PC-3 (cell line): ENCODE measurements at regions not wholly inside any gene's neighbourhood (a gene's known extent, or its start where the extent isn't known, plus 50 kb on each side); places are given as distances from the start of the nearest gene placed in this dataset.

Source experiments
- EZH2 ChIP-seq: fragments of 300-600 bp; sonication (generic); IDR thresholded peaks from one replicate; pipeline ENCODE4 v1.6.1; 2017; ENCODE audit warnings: antibody characterized with exemption, mild to moderate bottlenecking, low read length; ENCODE audit not compliant: unreplicated experiment
- EZH2phosphoT487 ChIP-seq: fragments of 300-600 bp; sonication (generic); IDR thresholded peaks from 2 replicates; pipeline ENCODE4 v1.6.1; 2018; ENCODE audit warnings: mild to moderate bottlenecking, antibody characterized with exemption, low read length, borderline replicate concordance
- TF ChIP-seq, protein P1 (sequence below): fragments of 300-600 bp; sonication (generic); conservative IDR thresholded peaks from 2 replicates; pipeline ENCODE4 v1.5.1; 2017; ENCODE audit warnings: antibody characterized with exemption, low read depth, mild to moderate bottlenecking, low read length

DNA sequence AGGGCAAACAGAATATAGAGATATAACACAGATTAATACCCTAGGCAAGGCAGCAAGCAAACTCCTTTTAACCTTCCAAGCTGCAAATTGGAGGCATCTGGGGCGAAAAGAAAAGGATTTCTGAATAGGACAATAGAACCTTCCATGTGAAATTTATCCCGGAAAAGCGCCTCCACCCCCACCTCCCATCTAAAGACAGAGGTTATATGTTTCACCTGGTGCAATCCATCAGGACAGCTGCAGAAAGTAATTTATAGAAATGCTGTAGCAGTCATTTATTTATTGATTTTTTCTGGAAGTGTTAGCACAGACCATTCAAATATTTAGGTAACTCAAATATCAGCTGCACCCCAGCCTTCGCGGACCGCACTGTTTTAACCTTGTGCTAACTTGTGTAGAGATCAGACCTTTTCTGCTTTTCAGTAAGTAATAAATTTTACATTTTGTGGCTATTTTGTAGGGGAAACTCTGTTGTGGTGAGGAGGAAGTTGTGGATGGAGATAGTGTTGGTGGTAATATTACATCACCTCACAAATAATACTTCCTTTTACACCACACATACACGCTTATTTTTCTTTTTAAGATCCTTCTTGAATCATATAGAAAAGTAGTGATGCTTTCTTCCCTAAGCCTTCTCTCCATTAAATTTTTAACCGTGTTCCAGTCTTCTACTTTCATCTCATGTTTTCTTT is 919.3 kb upstream of the CDH2 start:
- TF ChIP-seq, protein P1, sequence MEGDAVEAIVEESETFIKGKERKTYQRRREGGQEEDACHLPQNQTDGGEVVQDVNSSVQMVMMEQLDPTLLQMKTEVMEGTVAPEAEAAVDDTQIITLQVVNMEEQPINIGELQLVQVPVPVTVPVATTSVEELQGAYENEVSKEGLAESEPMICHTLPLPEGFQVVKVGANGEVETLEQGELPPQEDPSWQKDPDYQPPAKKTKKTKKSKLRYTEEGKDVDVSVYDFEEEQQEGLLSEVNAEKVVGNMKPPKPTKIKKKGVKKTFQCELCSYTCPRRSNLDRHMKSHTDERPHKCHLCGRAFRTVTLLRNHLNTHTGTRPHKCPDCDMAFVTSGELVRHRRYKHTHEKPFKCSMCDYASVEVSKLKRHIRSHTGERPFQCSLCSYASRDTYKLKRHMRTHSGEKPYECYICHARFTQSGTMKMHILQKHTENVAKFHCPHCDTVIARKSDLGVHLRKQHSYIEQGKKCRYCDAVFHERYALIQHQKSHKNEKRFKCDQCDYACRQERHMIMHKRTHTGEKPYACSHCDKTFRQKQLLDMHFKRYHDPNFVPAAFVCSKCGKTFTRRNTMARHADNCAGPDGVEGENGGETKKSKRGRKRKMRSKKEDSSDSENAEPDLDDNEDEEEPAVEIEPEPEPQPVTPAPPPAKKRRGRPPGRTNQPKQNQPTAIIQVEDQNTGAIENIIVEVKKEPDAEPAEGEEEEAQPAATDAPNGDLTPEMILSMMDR: no peak
- no peak for TF ChIP-seq EZH2
- no peak for TF ChIP-seq EZH2phosphoT487
